ENCODE measurements at regions not wholly inside any gene's neighbourhood (a gene's known extent, or its start where the extent isn't known, plus 50 kb on each side); places are given as distances from the start of the nearest gene placed in this dataset.
"Not testable (repeated sequence)": the region's sequence is repeated elsewhere in the genome, so short reads cannot be mapped to it uniquely, and the experiment has no call there.

DNA sequence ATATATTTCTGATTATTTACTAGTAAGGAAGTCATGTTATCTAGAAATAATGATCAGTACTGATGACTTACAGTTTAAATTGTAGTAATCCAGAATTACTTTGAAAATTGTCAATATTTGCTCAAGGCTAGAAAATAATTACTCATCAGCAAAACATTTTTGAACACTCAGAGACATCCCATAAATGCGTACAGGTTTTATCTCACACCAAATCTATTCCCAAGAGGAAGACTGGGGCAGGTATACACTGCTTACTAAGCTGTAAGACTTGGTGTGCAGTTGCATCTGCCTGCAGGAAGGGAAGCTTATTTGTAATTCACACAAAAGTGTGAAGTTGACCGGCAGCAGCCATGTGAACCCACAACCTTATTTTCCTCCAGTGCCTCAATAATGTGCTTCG lies 146.4 kb downstream of the CCER1 start:
- peaks cover 11% of the 10 kb centered on the region for H3K9me3 Mint-ChIP-seq (ENCODE audit: low read depth, unreplicated experiment)
- no peak overlapping the region for H3K4me3 Mint-ChIP-seq (ENCODE audit: low read depth, unreplicated experiment)
- H3K27me3 Mint-ChIP-seq (ENCODE audit: unreplicated experiment): no peaks in the 10 kb centered on the region
- no peak overlapping the region for H3K27ac Mint-ChIP-seq (ENCODE audit: unreplicated experiment)
- H3K36me3 Mint-ChIP-seq (ENCODE audit: insufficient read depth, unreplicated experiment): no peaks in the 10 kb centered on the region
- DNase-seq: no peak
- TF ChIP-seq, protein P1, sequence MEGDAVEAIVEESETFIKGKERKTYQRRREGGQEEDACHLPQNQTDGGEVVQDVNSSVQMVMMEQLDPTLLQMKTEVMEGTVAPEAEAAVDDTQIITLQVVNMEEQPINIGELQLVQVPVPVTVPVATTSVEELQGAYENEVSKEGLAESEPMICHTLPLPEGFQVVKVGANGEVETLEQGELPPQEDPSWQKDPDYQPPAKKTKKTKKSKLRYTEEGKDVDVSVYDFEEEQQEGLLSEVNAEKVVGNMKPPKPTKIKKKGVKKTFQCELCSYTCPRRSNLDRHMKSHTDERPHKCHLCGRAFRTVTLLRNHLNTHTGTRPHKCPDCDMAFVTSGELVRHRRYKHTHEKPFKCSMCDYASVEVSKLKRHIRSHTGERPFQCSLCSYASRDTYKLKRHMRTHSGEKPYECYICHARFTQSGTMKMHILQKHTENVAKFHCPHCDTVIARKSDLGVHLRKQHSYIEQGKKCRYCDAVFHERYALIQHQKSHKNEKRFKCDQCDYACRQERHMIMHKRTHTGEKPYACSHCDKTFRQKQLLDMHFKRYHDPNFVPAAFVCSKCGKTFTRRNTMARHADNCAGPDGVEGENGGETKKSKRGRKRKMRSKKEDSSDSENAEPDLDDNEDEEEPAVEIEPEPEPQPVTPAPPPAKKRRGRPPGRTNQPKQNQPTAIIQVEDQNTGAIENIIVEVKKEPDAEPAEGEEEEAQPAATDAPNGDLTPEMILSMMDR (IDR thresholded peaks at IDR 0.05; ENCODE audit: unreplicated experiment): no peak
- H3K4me1 Mint-ChIP-seq (ENCODE audit: low read depth, unreplicated experiment): no peaks in the 10 kb centered on the region
- intact Hi-C loops (cut with micrococcal nuclease; ENCODE audit: unreplicated experiment): no loop called here
- CTCF ChIA-PET: no interaction called here
- no TSS peak for BruUV-seq (replicated peaks)

DNA sequence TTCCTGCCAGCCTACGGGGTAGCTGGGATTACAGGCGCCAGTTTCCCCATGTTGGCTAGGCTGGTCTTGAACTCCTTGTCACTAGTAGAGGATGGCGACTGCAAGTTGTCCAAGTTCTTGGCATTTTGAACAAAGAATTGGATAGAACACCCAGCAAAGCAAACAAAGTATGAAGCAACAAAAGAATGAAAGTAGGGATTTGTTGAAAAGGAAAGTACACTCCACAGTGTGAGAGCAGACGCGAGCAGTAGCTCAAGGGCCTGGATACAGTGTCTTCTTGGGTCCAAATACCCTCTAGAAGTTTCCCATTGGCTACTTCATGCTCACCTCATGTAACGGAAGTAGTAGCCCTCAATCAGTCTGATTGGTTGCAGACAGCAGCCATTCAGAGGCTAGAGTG lies 152.2 kb downstream of the CCER1 start:
- DNase-seq: no peak
- CTCF ChIA-PET: no interaction called here
- no peaks in the 10 kb centered on the region for H3K27me3 Mint-ChIP-seq (ENCODE audit: unreplicated experiment)
- intact Hi-C loops (cut with micrococcal nuclease; ENCODE audit: unreplicated experiment): no loop called here
- H3K36me3 Mint-ChIP-seq (ENCODE audit: insufficient read depth, unreplicated experiment): no peaks in the 10 kb centered on the region
- no peak overlapping the region for H3K4me3 Mint-ChIP-seq (ENCODE audit: low read depth, unreplicated experiment)
- BruUV-seq (replicated peaks): no TSS peak
- no peaks in the 10 kb centered on the region for H3K4me1 Mint-ChIP-seq (ENCODE audit: low read depth, unreplicated experiment)
- TF ChIP-seq, protein P1 (IDR thresholded peaks at IDR 0.05; ENCODE audit: unreplicated experiment): no peak
- H3K9me3 Mint-ChIP-seq (ENCODE audit: low read depth, unreplicated experiment): peaks cover 9% of the 10 kb centered on the region
- no peak overlapping the region for H3K27ac Mint-ChIP-seq (ENCODE audit: unreplicated experiment)

DNA sequence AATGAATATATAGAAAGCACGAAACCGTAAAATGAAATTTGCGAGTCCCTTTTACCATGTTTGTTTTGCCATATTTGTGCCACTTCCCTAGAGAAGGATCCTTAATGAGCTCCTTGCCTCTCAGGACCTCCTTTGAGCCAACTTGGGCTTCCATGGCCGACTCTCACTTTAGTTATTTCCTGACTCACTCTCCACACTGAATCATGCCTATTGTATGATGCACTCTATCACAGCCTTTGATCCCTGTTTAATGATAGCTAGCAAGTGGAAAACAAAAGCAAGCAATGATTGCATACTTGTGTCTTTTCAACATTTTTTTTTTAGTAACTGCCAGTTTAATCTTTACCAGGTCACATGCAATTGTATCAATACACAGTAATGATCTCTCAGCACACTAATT lies 153.2 kb downstream of the CCER1 start:
- Mint-ChIP-seq H3K27ac (ENCODE audit: unreplicated experiment) (no peak overlapping the region), H3K4me3 (ENCODE audit: low read depth, unreplicated experiment) (no peak overlapping the region), H3K9me3 (ENCODE audit: low read depth, unreplicated experiment) (peaks cover 6% of the 10 kb centered on the region), H3K27me3 (ENCODE audit: unreplicated experiment) (no peaks in the 10 kb centered on the region), H3K4me1 (ENCODE audit: low read depth, unreplicated experiment) (no peaks in the 10 kb centered on the region), H3K36me3 (ENCODE audit: insufficient read depth, unreplicated experiment) (no peaks in the 10 kb centered on the region)
- TF ChIP-seq, protein P1 (IDR thresholded peaks at IDR 0.05; ENCODE audit: unreplicated experiment): no peak
- no peak for DNase-seq
- intact Hi-C loops (cut with micrococcal nuclease; ENCODE audit: unreplicated experiment): no loop called here
- CTCF ChIA-PET: no interaction called here
- BruUV-seq (replicated peaks): no TSS peak

DNA sequence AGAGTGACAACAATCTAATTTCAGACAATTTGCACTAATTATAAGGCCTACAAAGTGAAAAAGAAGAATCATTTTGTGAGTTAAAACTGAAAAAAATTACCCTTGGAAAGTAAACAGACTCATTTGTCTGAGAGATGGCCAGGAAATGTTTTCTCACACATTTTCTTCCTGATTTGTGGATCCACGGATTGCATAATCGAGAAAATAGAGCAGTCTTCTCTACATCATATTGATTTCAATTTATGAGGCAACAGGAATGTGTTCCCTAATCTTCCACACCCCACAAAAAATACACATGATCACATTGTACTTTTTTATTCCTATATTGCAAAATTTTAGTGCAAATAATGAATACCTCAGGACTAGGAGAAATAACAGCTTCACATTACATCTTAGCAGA lies 160.8 kb downstream of the CCER1 start:
- intact Hi-C loops (cut with micrococcal nuclease; ENCODE audit: unreplicated experiment): no loop called here

DNA sequence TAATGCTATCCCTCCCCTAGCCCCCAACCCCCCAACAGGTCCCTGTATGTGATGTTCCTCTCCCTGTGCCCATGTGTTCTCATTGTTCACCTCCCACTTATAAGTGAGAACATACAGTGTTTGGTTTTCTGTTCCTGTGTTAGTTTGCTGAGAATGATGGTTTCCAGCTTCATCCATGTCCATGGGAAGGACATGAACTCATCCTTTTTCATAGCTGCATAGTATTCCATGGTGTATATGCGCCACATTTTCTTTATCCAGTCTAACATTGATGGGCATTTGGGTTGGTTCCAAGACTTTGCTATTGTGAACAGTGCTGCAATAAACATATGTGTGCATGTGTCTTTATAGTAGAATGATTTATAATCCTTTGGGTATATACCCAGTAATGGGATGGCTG lies 162.3 kb downstream of the CCER1 start:
- H3K27me3 Mint-ChIP-seq (ENCODE audit: unreplicated experiment); BruUV-seq (replicated peaks); intact Hi-C loops (cut with micrococcal nuclease; ENCODE audit: unreplicated experiment); H3K9me3 Mint-ChIP-seq (ENCODE audit: low read depth, unreplicated experiment); H3K4me3 Mint-ChIP-seq (ENCODE audit: low read depth, unreplicated experiment); H3K36me3 Mint-ChIP-seq (ENCODE audit: insufficient read depth, unreplicated experiment); DNase-seq; CTCF ChIA-PET; H3K4me1 Mint-ChIP-seq (ENCODE audit: low read depth, unreplicated experiment); H3K27ac Mint-ChIP-seq (ENCODE audit: unreplicated experiment): not testable (repeated sequence)

More for the DNA sequence above, 160.8 kb downstream of the CCER1 start:
- DNase-seq: no peak
- TF ChIP-seq, protein P1 (IDR thresholded peaks at IDR 0.05; ENCODE audit: unreplicated experiment): no peak
- CTCF ChIA-PET: no interaction called here
- peaks cover 8% of the 10 kb centered on the region for H3K9me3 Mint-ChIP-seq (ENCODE audit: low read depth, unreplicated experiment)
- BruUV-seq (replicated peaks): no TSS peak
- no peak overlapping the region for H3K4me3 Mint-ChIP-seq (ENCODE audit: low read depth, unreplicated experiment)
- H3K4me1 Mint-ChIP-seq (ENCODE audit: low read depth, unreplicated experiment): no peaks in the 10 kb centered on the region
- no peaks in the 10 kb centered on the region for H3K27me3 Mint-ChIP-seq (ENCODE audit: unreplicated experiment)
- H3K36me3 Mint-ChIP-seq (ENCODE audit: insufficient read depth, unreplicated experiment): no peaks in the 10 kb centered on the region
- no peak overlapping the region for H3K27ac Mint-ChIP-seq (ENCODE audit: unreplicated experiment)
